Central memory CD8-positive, alpha-beta T cell (primary cell): ENCODE measurements at regions not wholly inside any gene's neighbourhood (a gene's known extent, or its start where the extent isn't known, plus 50 kb on each side); places are given as distances from the start of the nearest gene placed in this dataset.

ENCODE experiments used
- ATAC-seq: fragments of 150-1000 bp; cut with Tn5 transposase; replicated peaks from 2 replicates; pipeline ENCODE4 v1.10.0; 2022; ENCODE audit warnings: mild to moderate bottlenecking, moderate FRiP score, moderate number of reproducible peaks; ENCODE audit not compliant: poor library complexity, severe bottlenecking; ENCODE audit errors: extremely low read depth
- DNase-seq, 2 donors: peaks; one replicate each; pipeline ENCODE4 v3.0.0; 2021; ENCODE audit warnings: low spot score in 2 of 2
- H3K27ac Mint-ChIP-seq: one replicate; pipeline ENCODE4 v1.8.0; 2022; ENCODE audit warnings: low read depth, mild to moderate bottlenecking, moderate library complexity, mixed read lengths
- H3K27me3 Mint-ChIP-seq: one replicate; pipeline ENCODE4 v1.8.0; 2022; ENCODE audit warnings: mixed read lengths
- H3K36me3 Mint-ChIP-seq: one replicate; pipeline ENCODE4 v1.8.0; 2022; ENCODE audit warnings: mild to moderate bottlenecking, moderate library complexity, mixed read lengths; ENCODE audit not compliant: insufficient read depth
- H3K4me1 Mint-ChIP-seq: one replicate; pipeline ENCODE4 v1.8.0; 2022; ENCODE audit warnings: mixed read lengths
- H3K4me3 Mint-ChIP-seq: one replicate; pipeline ENCODE4 v1.8.0; 2022; ENCODE audit warnings: mild to moderate bottlenecking, moderate library complexity, mixed read lengths
- H3K9me3 Mint-ChIP-seq: one replicate; pipeline ENCODE4 v1.8.0; 2022; ENCODE audit warnings: mixed read lengths

DNA sequence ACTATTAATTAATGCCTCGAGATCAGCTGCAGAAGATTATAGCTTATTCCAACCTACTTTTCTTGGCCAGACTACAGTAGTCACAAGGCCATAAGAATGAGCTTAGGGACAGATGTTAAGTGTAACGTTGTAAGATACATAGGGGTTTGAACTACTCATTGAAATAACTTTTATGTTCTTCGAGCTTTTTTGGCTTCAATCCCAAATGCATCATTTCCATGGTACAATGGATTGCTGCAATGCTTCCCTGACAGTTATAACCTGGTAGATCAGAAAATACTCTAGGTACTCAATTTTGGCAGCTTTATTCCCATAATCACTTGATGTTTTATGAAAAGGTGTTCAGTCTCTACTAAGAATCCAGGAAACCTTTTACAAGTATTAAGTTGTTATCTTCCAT is 2216.7 kb upstream of the PCDH20 start:
- Mint-ChIP-seq H3K4me3 (no peak overlapping the region), H3K27me3 (no peaks in the 10 kb centered on the region), H3K4me1 (no peaks in the 10 kb centered on the region), H3K36me3 (no peaks in the 10 kb centered on the region), H3K9me3 (peaks cover 5% of the 10 kb centered on the region), H3K27ac (no peak overlapping the region)
- no peak for ATAC-seq
- no peak for DNase-seq

DNA sequence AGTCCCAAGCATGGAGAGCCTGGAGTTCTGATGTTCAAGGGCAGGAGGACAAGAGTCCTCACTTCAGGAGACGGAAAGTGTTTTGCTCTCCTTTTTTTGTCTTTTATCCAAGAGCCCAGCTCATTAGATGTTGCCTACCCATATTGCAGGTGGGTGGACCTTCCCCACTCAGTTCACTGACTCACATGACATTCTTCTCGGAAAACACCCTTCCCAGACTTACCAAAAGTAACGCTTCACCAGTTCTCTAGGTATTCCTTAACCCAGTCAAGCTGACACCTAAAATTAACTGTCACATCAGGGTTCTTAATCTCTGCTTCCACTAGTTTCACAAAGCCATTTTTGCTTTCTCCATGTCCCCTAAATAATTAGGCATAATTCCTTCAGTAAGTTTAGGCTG is 2215.4 kb upstream of the PCDH20 start:
- Mint-ChIP-seq H3K4me3 (no peak overlapping the region), H3K27ac (no peak overlapping the region), H3K36me3 (no peaks in the 10 kb centered on the region), H3K27me3 (no peaks in the 10 kb centered on the region), H3K4me1 (no peaks in the 10 kb centered on the region), H3K9me3 (peaks cover 5% of the 10 kb centered on the region)
- no peak for ATAC-seq
- no peak for DNase-seq

DNA sequence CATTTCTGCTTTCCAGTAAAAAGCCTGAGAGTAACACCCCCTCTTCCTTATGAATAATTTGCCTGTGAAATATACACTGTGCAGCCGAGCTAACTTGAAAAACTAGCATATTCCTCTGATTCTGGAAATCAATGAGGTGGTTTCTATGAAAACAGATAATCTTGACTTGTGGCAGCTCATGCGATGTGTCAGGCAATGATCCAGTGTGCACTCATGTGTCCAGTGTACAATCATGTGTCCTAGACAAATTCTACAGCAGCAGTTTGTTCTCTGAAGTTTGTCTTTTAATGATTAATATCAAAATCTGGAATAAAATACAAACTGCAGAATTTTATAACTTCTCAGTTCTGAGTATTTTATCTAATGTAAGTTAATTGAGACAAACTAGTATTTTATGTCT is 2213.9 kb upstream of the PCDH20 start:
- ATAC-seq (no peak), DNase-seq (no peak)
- Mint-ChIP-seq H3K9me3 (peaks cover 5% of the 10 kb centered on the region), H3K4me3 (no peak overlapping the region), H3K4me1 (no peaks in the 10 kb centered on the region), H3K27me3 (no peaks in the 10 kb centered on the region), H3K36me3 (no peaks in the 10 kb centered on the region), H3K27ac (no peak overlapping the region)

DNA sequence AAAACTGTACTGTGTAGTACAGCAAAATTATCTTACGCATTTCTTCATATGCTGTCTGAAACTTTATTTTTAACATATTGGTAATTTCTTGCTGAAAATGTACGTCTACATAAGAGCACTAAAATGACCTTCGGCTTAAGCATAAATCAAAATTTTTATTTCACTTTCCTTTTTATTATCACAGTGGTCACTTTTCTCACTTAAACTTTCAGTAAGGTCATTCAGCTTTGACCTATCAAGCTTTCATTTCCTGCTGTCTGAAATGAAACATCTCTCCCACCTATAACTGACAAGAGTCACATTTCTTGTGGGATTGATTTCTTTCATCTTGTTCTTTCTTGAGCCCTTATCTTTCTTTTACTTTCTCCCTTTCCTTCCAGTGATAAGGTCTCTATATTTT is 2212.7 kb upstream of the PCDH20 start:
- no peak for DNase-seq
- H3K9me3 Mint-ChIP-seq = peaks cover 12% of the 10 kb centered on the region
- H3K27me3 Mint-ChIP-seq = no peaks in the 10 kb centered on the region
- no peaks in the 10 kb centered on the region for H3K36me3 Mint-ChIP-seq
- no peaks in the 10 kb centered on the region for H3K4me1 Mint-ChIP-seq
- no peak for ATAC-seq
- H3K27ac Mint-ChIP-seq = no peak overlapping the region
- H3K4me3 Mint-ChIP-seq = no peak overlapping the region

DNA sequence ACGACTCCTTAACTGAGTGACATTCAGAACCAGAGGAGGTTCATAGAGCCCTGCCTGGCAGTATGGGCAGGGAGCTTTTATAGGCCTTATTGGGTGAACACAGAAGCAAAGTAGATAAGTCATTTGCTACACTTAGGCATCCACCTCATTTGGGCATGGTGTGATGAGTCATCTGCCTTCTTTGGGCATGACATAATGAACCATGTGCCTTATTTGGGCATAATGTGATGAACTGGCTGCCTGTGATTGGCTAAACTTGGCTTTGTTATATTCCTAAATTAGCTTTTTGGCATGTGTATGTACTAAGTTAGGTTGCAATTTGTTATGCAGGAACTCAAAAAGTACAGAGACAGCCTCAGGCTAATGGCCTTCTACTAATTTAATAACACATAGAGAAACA is 2210.2 kb upstream of the PCDH20 start:
- peaks cover 21% of the 10 kb centered on the region for H3K9me3 Mint-ChIP-seq
- DNase-seq = no peak
- H3K27ac Mint-ChIP-seq = no peak overlapping the region
- no peak for ATAC-seq
- no peaks in the 10 kb centered on the region for H3K4me1 Mint-ChIP-seq
- H3K4me3 Mint-ChIP-seq = no peak overlapping the region
- no peaks in the 10 kb centered on the region for H3K36me3 Mint-ChIP-seq
- H3K27me3 Mint-ChIP-seq = no peaks in the 10 kb centered on the region

DNA sequence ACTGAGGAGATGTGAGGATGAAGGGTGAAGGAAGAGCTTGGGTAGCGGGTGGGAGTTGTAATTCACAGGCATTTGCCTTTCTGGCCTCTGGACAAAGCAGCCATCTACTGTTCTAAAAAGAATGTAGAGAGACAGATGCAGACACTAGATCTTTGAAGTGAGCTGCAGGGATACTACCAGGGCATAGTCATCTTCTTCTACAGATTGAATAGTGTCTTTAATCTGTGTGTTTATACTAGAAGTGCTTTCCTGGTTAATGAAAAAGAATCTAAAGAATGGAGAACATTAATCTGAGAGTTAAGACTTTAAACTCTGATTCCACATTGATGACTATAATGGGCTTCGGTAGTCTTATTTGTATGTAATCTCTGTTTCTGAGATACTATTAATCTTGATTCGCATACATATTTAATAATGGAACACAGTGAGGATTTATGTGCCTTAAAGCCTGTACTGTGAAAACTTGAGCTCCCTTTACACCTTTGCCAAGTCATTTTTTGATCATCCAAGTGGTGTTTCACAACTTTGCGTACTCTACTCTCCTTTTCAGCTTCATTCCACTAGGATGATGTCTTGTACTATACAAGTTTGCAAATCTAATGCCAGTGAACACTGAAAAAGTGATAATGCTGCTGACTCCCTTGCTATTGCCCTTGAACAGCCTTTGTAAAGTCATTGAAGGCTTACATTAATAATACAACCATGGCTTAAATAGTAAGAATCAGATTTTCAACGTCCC is 2199.4 kb upstream of the PCDH20 start:
- Mint-ChIP-seq H3K4me1 (no peaks in the 10 kb centered on the region), H3K4me3 (no peak overlapping the region), H3K27me3 (no peaks in the 10 kb centered on the region), H3K27ac (no peak overlapping the region), H3K9me3 (peaks cover 22% of the 10 kb centered on the region), H3K36me3 (no peaks in the 10 kb centered on the region)
- DNase-seq (no peak), ATAC-seq (no peak)

DNA sequence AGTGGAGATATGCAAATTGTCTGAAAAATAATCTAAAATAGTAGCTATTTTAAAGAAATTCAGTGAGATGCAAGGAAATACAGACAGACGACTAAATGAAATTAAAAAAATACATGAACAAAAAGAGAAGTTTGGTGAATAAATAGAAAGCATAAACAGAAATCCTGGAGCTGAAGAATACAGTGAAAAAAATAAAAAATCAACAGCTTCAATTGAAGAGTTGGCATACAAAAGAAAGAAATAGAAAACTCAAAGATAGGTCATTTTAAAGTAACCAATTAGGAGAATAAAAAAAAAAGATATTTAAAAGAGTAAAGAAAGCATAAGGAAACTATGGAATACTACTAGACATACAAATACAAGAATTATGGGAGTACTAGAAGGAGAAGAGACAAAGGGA is 2191.5 kb upstream of the PCDH20 start:
- Mint-ChIP-seq H3K4me3 (no peak overlapping the region), H3K4me1 (no peaks in the 10 kb centered on the region), H3K36me3 (no peaks in the 10 kb centered on the region), H3K27me3 (no peaks in the 10 kb centered on the region), H3K27ac (no peak overlapping the region), H3K9me3 (peaks cover 33% of the 10 kb centered on the region)
- ATAC-seq = no peak
- no peak for DNase-seq

DNA sequence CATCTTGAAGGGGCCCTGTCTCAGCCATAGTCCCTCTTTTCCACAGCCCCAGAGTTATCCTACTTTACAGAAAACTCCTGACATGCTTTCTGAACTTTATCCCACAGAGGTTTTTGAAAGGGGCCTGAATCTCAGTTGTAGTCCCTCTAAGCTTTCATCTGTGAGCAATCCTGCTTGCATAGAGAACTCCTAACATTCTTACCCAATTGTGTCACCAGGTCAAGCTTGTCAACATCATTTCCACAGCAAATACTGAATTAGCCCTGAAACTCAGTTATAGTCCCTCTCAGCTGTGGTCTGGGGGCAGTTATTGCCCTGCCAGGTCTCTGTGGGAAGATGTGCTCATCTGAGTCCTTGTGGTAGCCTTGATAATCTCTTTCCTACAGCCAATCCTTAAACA is 2190.3 kb upstream of the PCDH20 start:
- Mint-ChIP-seq H3K36me3 (no peaks in the 10 kb centered on the region), H3K9me3 (peaks cover 43% of the 10 kb centered on the region), H3K4me1 (no peaks in the 10 kb centered on the region), H3K27me3 (no peaks in the 10 kb centered on the region), H3K27ac (no peak overlapping the region), H3K4me3 (no peak overlapping the region)
- ATAC-seq (no peak), DNase-seq (no peak)

DNA sequence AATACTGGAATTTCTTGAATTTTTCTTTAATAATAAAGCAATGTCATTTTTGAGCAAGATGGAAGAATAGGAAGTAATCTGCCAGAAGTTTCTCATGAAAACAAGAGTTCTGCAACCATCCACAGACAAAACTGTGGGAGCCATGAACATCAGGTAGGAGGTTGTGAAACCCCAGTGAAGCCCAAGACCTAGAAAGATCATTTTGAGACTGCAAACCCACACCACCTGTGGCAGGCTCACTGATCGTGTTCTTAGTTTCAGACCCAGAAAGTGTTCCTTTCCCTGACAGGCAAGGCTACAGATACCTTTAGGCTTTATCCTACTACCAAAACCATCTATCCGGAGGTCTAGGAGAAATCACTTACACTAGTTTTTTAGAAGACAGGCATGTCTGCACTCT is 2189.8 kb upstream of the PCDH20 start:
- Mint-ChIP-seq H3K27me3 (no peaks in the 10 kb centered on the region), H3K4me3 (no peak overlapping the region), H3K4me1 (no peaks in the 10 kb centered on the region), H3K27ac (no peak overlapping the region), H3K36me3 (no peaks in the 10 kb centered on the region), H3K9me3 (peaks cover 42% of the 10 kb centered on the region)
- no peak for DNase-seq
- no peak for ATAC-seq

DNA sequence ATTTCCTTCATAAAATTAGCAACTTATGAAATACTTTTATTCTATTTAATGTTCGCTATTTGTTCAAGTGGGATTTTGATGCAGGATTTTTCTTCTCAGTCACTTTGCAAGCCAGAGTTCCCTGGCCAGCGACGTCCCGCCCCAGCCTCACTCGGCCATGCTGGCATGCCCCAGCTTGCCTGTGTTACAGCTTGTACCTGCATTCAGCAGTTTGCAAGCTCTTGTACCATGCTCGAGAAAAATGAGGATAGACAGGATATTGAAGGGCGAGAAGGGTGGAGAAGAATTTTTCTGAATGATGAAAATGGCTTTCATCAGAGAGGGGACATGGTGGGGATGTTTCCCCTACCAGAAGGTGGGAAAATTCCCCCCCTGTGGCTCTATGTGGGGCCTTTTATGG is 2180.2 kb upstream of the PCDH20 start:
- H3K4me3 Mint-ChIP-seq = no peak overlapping the region
- no peaks in the 10 kb centered on the region for H3K36me3 Mint-ChIP-seq
- H3K4me1 Mint-ChIP-seq = no peaks in the 10 kb centered on the region
- peaks cover 14% of the 10 kb centered on the region for H3K9me3 Mint-ChIP-seq
- H3K27me3 Mint-ChIP-seq = no peaks in the 10 kb centered on the region
- no peak for ATAC-seq
- no peak overlapping the region for H3K27ac Mint-ChIP-seq
- no peak for DNase-seq

DNA sequence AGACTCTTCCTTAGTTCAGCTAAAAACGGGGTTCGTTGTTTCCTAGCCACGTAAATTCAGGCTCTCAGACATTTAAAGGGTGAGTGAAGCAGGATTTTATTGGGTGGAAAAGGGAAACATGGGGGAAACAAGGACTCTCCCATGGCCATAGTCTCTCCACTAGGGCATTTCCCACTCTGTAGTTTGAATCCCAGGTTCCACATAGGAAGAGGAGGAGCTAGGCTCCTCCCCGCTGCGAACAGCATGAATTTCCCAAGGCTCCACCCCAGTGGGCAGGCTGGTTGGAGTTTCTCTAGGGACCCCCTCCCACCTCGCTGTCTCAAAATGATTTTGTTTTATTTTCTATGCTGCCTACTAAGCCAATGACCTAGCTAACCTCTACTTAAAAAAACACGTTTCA is 2170.8 kb upstream of the PCDH20 start:
- Mint-ChIP-seq H3K27ac (no peak overlapping the region), H3K36me3 (no peaks in the 10 kb centered on the region), H3K9me3 (peaks cover 21% of the 10 kb centered on the region), H3K27me3 (no peaks in the 10 kb centered on the region), H3K4me1 (no peaks in the 10 kb centered on the region), H3K4me3 (no peak overlapping the region)
- ATAC-seq (no peak), DNase-seq (no peak)

DNA sequence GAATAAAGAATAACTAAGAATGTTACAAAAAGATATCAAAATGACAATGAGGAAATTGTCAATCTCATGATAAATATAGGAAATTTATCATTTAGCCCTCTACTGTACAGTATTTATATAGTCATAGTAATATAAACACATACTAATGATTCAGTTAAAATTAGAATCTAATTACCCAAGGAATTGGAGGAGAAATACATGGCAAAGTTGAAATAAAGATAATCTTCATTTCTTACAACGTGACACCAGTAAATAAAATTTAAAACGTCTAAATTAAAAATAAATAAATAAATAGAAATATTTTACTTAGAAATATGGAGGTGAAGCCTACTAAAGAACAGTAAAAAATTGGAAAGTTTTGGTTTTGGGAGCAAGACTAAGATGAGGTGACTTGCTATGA is 2163.1 kb upstream of the PCDH20 start:
- H3K4me1 Mint-ChIP-seq = no peaks in the 10 kb centered on the region
- H3K36me3 Mint-ChIP-seq = no peaks in the 10 kb centered on the region
- DNase-seq (no peak), ATAC-seq (no peak)
- H3K27ac Mint-ChIP-seq = no peak overlapping the region
- peaks cover 28% of the 10 kb centered on the region for H3K9me3 Mint-ChIP-seq
- no peak overlapping the region for H3K4me3 Mint-ChIP-seq
- H3K27me3 Mint-ChIP-seq = no peaks in the 10 kb centered on the region

DNA sequence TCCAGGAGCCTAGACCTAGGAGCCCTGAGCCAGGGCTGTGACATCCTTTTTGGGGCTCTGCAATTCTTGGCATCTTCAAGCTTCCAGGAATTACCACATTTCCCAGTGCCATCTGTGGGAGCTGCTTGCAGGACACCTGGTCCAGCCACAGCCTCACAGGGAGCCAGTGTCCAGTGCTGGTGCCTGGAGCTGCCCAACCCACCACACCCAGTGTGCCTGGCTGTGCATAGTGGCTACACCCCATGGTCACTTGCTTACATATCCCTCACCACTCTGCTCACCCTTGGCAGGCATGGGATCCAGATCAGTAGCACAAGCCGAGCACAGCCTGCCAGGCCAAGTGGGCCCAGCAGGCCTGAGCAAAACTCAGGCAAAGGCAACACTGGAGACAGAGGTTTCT is 2151.4 kb upstream of the PCDH20 start:
- Mint-ChIP-seq H3K36me3 (no peaks in the 10 kb centered on the region), H3K4me1 (no peaks in the 10 kb centered on the region), H3K27ac (no peak overlapping the region), H3K27me3 (no peaks in the 10 kb centered on the region), H3K4me3 (no peak overlapping the region), H3K9me3 (no peaks in the 10 kb centered on the region)
- ATAC-seq (no peak), DNase-seq (no peak)

DNA sequence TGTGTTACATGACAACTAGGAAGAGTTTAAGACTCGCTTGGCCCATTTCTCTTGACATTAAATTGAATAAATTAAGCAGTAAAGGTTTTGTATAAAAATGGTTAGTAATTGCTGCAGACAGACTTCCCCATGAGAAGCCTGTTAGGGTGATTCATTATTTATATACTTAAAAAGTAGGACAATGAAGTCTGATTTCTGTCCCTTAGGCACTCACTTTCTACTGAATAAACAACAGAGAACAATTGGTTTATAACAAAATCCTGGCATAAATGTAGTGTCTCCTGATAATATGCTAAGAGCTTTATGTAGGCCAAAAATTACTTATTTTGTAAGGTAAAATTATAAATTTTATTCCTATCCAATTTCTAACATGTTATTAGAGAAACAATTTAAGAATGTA is 2138.5 kb upstream of the PCDH20 start:
- no peaks in the 10 kb centered on the region for H3K36me3 Mint-ChIP-seq
- DNase-seq = no peak

More for the DNA sequence above, 2138.5 kb upstream of the PCDH20 start:
- Mint-ChIP-seq H3K4me1 (no peaks in the 10 kb centered on the region), H3K4me3 (no peak overlapping the region), H3K27ac (no peak overlapping the region), H3K27me3 (no peaks in the 10 kb centered on the region), H3K9me3 (peaks cover 5% of the 10 kb centered on the region)
- no peak for ATAC-seq
